ENCODE measurements at regions not wholly inside any gene's neighbourhood (a gene's known extent, or its start where the extent isn't known, plus 50 kb on each side); places are given as distances from the start of the nearest gene placed in this dataset.
"Not testable (repeated sequence)": the region's sequence is repeated elsewhere in the genome, so short reads cannot be mapped to it uniquely, and the experiment has no call there.

- DNase-seq, result no peak
These were observed 512.9 kb downstream of the PYDC2 start for GRCh38 chr3:191973820-191974219.

- no peak for DNase-seq
These were observed 515.0 kb downstream of the PYDC2 start for GRCh38 chr3:191975936-191976335.

GRCh38 chr3:191980443-191980842 is 519.5 kb downstream of the PYDC2 start:
- DNase-seq, result no peak

GRCh38 chr3:191982481-191982880 is 521.5 kb downstream of the PYDC2 start:
- no peak for DNase-seq

GRCh38 chr3:191985691-191986090 is 524.7 kb downstream of the PYDC2 start:
- no peak for DNase-seq

- no peak for DNase-seq
These were observed 526.9 kb downstream of the PYDC2 start for GRCh38 chr3:191987831-191988350.

GRCh38 chr3:191993952-191994351 is 533.0 kb downstream of the PYDC2 start:
- not testable (repeated sequence) for DNase-seq

- DNase-seq, result no peak
These were observed 536.1 kb downstream of the PYDC2 start for GRCh38 chr3:191997093-191997492.

GRCh38 chr3:191997579-191998268 is 536.8 kb downstream of the PYDC2 start:
- no peak for DNase-seq

GRCh38 chr3:192001218-192001617 is 540.3 kb downstream of the PYDC2 start:
- DNase-seq, result no peak

- DNase-seq, result no peak
These were observed 545.0 kb downstream of the PYDC2 start for GRCh38 chr3:192005989-192006388.

- no peak for DNase-seq
These were observed 548.9 kb downstream of the PYDC2 start for GRCh38 chr3:192009903-192010302.

- DNase-seq, result no peak
These were observed 549.5 kb downstream of the PYDC2 start for GRCh38 chr3:192010490-192010889.

- DNase-seq, result no peak
These were observed 550.2 kb downstream of the PYDC2 start for GRCh38 chr3:192011137-192011536.

- DNase-seq, result no peak
These were observed 552.1 kb downstream of the PYDC2 start for GRCh38 chr3:192013110-192013509.

- DNase-seq, result no peak
These were observed 561.4 kb downstream of the PYDC2 start for GRCh38 chr3:192022412-192022811.

- no peak for DNase-seq
These were observed 563.8 kb downstream of the PYDC2 start for GRCh38 chr3:192024751-192025150.

- DNase-seq, result no peak
These were observed 565.7 kb downstream of the PYDC2 start for GRCh38 chr3:192026661-192027060.

- no peak for DNase-seq
These were observed 571.0 kb downstream of the PYDC2 start for GRCh38 chr3:192031941-192032340.

- DNase-seq, result no peak
These were observed 572.3 kb downstream of the PYDC2 start for GRCh38 chr3:192033246-192033645.

GRCh38 chr3:192038726-192039125 is 577.8 kb downstream of the PYDC2 start:
- DNase-seq, result no peak

- no peak for DNase-seq
These were observed 578.6 kb downstream of the PYDC2 start for GRCh38 chr3:192039593-192039992.

GRCh38 chr3:192040282-192041043 is 579.5 kb downstream of the PYDC2 start:
- DNase-seq, result no peak

- DNase-seq, result no peak
These were observed 581.2 kb downstream of the PYDC2 start for GRCh38 chr3:192042116-192042515.
